ENCODE measurements at regions not wholly inside any gene's neighbourhood (a gene's known extent, or its start where the extent isn't known, plus 50 kb on each side); places are given as distances from the start of the nearest gene placed in this dataset.
"Not testable (repeated sequence)": the region's sequence is repeated elsewhere in the genome, so short reads cannot be mapped to it uniquely, and the experiment has no call there.

- not testable (repeated sequence) for H3K4me1 ChIP-seq (ENCODE audit: control insufficient read depth, insufficient read depth, low read length, poor library complexity, severe bottlenecking); DNase-seq; H3K27me3 ChIP-seq (replicated peaks; ENCODE audit: control insufficient read depth, insufficient read depth, low read length, poor library complexity, severe bottlenecking); H3K27ac ChIP-seq (ENCODE audit: insufficient read depth, low read length, poor library complexity, severe bottlenecking); H3K9me3 ChIP-seq (ENCODE audit: control insufficient read depth, low read length); H3K36me3 ChIP-seq (ENCODE audit: control insufficient read depth, insufficient read depth, low read length); H3K4me3 ChIP-seq (ENCODE audit: insufficient read depth, low read depth, low read length, poor library complexity, severe bottlenecking)
These were observed 121.8 kb downstream of the CDRT15L2 start for GRCh38 chr17:20701366-20701765.

- no peaks in the 10 kb centered on the region for H3K9me3 ChIP-seq (ENCODE audit: control insufficient read depth, low read length)
- H3K36me3 ChIP-seq (ENCODE audit: control insufficient read depth, insufficient read depth, low read length): no peaks in the 10 kb centered on the region
- no peaks in the 10 kb centered on the region for H3K4me1 ChIP-seq (ENCODE audit: control insufficient read depth, insufficient read depth, low read length, poor library complexity, severe bottlenecking)
- DNase-seq: no peak
- H3K27ac ChIP-seq (ENCODE audit: insufficient read depth, low read length, poor library complexity, severe bottlenecking): no peak overlapping the region
- no peaks in the 10 kb centered on the region for H3K27me3 ChIP-seq (replicated peaks; ENCODE audit: control insufficient read depth, insufficient read depth, low read length, poor library complexity, severe bottlenecking)
- H3K4me3 ChIP-seq (ENCODE audit: insufficient read depth, low read depth, low read length, poor library complexity, severe bottlenecking): no peak overlapping the region
These were observed 123.2 kb downstream of the CDRT15L2 start for GRCh38 chr17:20702692-20703091.

- no peaks in the 10 kb centered on the region for H3K27me3 ChIP-seq (replicated peaks; ENCODE audit: control insufficient read depth, insufficient read depth, low read length, poor library complexity, severe bottlenecking)
- H3K4me1 ChIP-seq (ENCODE audit: control insufficient read depth, insufficient read depth, low read length, poor library complexity, severe bottlenecking): no peaks in the 10 kb centered on the region
- H3K9me3 ChIP-seq (ENCODE audit: control insufficient read depth, low read length): no peaks in the 10 kb centered on the region
- no peak for DNase-seq
- no peaks in the 10 kb centered on the region for H3K36me3 ChIP-seq (ENCODE audit: control insufficient read depth, insufficient read depth, low read length)
- H3K27ac ChIP-seq (ENCODE audit: insufficient read depth, low read length, poor library complexity, severe bottlenecking): no peak overlapping the region
- no peak overlapping the region for H3K4me3 ChIP-seq (ENCODE audit: insufficient read depth, low read depth, low read length, poor library complexity, severe bottlenecking)
These were observed 124.3 kb downstream of the CDRT15L2 start for GRCh38 chr17:20703781-20704180.

GRCh38 chr17:20705186-20705585 lies 125.7 kb downstream of the CDRT15L2 start:
- not testable (repeated sequence) for H3K9me3 ChIP-seq (ENCODE audit: control insufficient read depth, low read length); DNase-seq; H3K4me1 ChIP-seq (ENCODE audit: control insufficient read depth, insufficient read depth, low read length, poor library complexity, severe bottlenecking); H3K36me3 ChIP-seq (ENCODE audit: control insufficient read depth, insufficient read depth, low read length); H3K27ac ChIP-seq (ENCODE audit: insufficient read depth, low read length, poor library complexity, severe bottlenecking); H3K27me3 ChIP-seq (replicated peaks; ENCODE audit: control insufficient read depth, insufficient read depth, low read length, poor library complexity, severe bottlenecking); H3K4me3 ChIP-seq (ENCODE audit: insufficient read depth, low read depth, low read length, poor library complexity, severe bottlenecking)

GRCh38 chr17:20706751-20707373 lies 127.3 kb downstream of the CDRT15L2 start:
- DNase-seq: no peak
- H3K9me3 ChIP-seq (ENCODE audit: control insufficient read depth, low read length): no peaks in the 10 kb centered on the region
- no peak overlapping the region for H3K4me3 ChIP-seq (ENCODE audit: insufficient read depth, low read depth, low read length, poor library complexity, severe bottlenecking)
- H3K27ac ChIP-seq (ENCODE audit: insufficient read depth, low read length, poor library complexity, severe bottlenecking): no peak overlapping the region
- H3K4me1 ChIP-seq (ENCODE audit: control insufficient read depth, insufficient read depth, low read length, poor library complexity, severe bottlenecking): no peaks in the 10 kb centered on the region
- no peaks in the 10 kb centered on the region for H3K27me3 ChIP-seq (replicated peaks; ENCODE audit: control insufficient read depth, insufficient read depth, low read length, poor library complexity, severe bottlenecking)
- no peaks in the 10 kb centered on the region for H3K36me3 ChIP-seq (ENCODE audit: control insufficient read depth, insufficient read depth, low read length)

GRCh38 chr17:20708821-20709220 lies 129.3 kb downstream of the CDRT15L2 start:
- not testable (repeated sequence) for H3K4me3 ChIP-seq (ENCODE audit: insufficient read depth, low read depth, low read length, poor library complexity, severe bottlenecking); H3K36me3 ChIP-seq (ENCODE audit: control insufficient read depth, insufficient read depth, low read length); H3K4me1 ChIP-seq (ENCODE audit: control insufficient read depth, insufficient read depth, low read length, poor library complexity, severe bottlenecking); H3K27ac ChIP-seq (ENCODE audit: insufficient read depth, low read length, poor library complexity, severe bottlenecking); H3K27me3 ChIP-seq (replicated peaks; ENCODE audit: control insufficient read depth, insufficient read depth, low read length, poor library complexity, severe bottlenecking); DNase-seq; H3K9me3 ChIP-seq (ENCODE audit: control insufficient read depth, low read length)

- not testable (repeated sequence) for H3K9me3 ChIP-seq (ENCODE audit: control insufficient read depth, low read length); H3K4me1 ChIP-seq (ENCODE audit: control insufficient read depth, insufficient read depth, low read length, poor library complexity, severe bottlenecking); H3K27me3 ChIP-seq (replicated peaks; ENCODE audit: control insufficient read depth, insufficient read depth, low read length, poor library complexity, severe bottlenecking); H3K36me3 ChIP-seq (ENCODE audit: control insufficient read depth, insufficient read depth, low read length); H3K27ac ChIP-seq (ENCODE audit: insufficient read depth, low read length, poor library complexity, severe bottlenecking); H3K4me3 ChIP-seq (ENCODE audit: insufficient read depth, low read depth, low read length, poor library complexity, severe bottlenecking); DNase-seq
These were observed 137.0 kb downstream of the CDRT15L2 start for GRCh38 chr17:20716481-20716880.

- Histone ChIP-seq H3K27ac (ENCODE audit: insufficient read depth, low read length, poor library complexity, severe bottlenecking) (no peak overlapping the region), H3K9me3 (ENCODE audit: control insufficient read depth, low read length) (no peaks in the 10 kb centered on the region), H3K27me3 (replicated peaks; ENCODE audit: control insufficient read depth, insufficient read depth, low read length, poor library complexity, severe bottlenecking) (no peaks in the 10 kb centered on the region), H3K4me3 (ENCODE audit: insufficient read depth, low read depth, low read length, poor library complexity, severe bottlenecking) (no peak overlapping the region), H3K4me1 (ENCODE audit: control insufficient read depth, insufficient read depth, low read length, poor library complexity, severe bottlenecking) (no peaks in the 10 kb centered on the region), H3K36me3 (ENCODE audit: control insufficient read depth, insufficient read depth, low read length) (no peaks in the 10 kb centered on the region)
- no peak for DNase-seq
These were observed 141.6 kb downstream of the CDRT15L2 start for GRCh38 chr17:20721171-20721570.

- not testable (repeated sequence) for DNase-seq; H3K27ac ChIP-seq (ENCODE audit: insufficient read depth, low read length, poor library complexity, severe bottlenecking); H3K27me3 ChIP-seq (replicated peaks; ENCODE audit: control insufficient read depth, insufficient read depth, low read length, poor library complexity, severe bottlenecking); H3K4me3 ChIP-seq (ENCODE audit: insufficient read depth, low read depth, low read length, poor library complexity, severe bottlenecking); H3K36me3 ChIP-seq (ENCODE audit: control insufficient read depth, insufficient read depth, low read length); H3K4me1 ChIP-seq (ENCODE audit: control insufficient read depth, insufficient read depth, low read length, poor library complexity, severe bottlenecking); H3K9me3 ChIP-seq (ENCODE audit: control insufficient read depth, low read length)
These were observed 144.9 kb downstream of the CDRT15L2 start for GRCh38 chr17:20724391-20724790.

GRCh38 chr17:20727201-20727600 lies 147.7 kb downstream of the CDRT15L2 start:
- H3K4me1 ChIP-seq (ENCODE audit: control insufficient read depth, insufficient read depth, low read length, poor library complexity, severe bottlenecking); H3K4me3 ChIP-seq (ENCODE audit: insufficient read depth, low read depth, low read length, poor library complexity, severe bottlenecking); H3K27ac ChIP-seq (ENCODE audit: insufficient read depth, low read length, poor library complexity, severe bottlenecking); DNase-seq; H3K9me3 ChIP-seq (ENCODE audit: control insufficient read depth, low read length); H3K36me3 ChIP-seq (ENCODE audit: control insufficient read depth, insufficient read depth, low read length); H3K27me3 ChIP-seq (replicated peaks; ENCODE audit: control insufficient read depth, insufficient read depth, low read length, poor library complexity, severe bottlenecking): not testable (repeated sequence)
